ENCODE measurements at regions not wholly inside any gene's neighbourhood (a gene's known extent, or its start where the extent isn't known, plus 50 kb on each side); places are given as distances from the start of the nearest gene placed in this dataset.

DNA sequence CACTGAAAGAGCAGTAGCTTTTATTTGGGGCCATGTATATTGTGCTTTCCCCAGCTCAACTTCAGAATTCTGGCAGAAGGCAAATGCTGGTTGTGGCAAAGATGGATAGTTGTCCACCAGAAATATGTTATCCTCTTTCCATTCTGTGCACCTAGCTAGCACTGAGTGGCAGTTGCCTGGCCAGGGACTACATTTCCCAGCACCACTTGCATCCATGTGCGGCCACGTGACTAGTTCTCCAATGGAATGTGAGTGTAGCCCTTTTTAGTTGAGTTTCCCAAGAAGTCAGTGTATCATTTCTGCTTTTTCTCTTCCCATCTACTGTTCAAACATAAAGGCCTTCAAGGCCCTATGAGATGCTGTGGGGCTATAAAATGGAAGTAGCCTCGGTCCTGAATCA is 354.0 kb upstream of the CLINT1 start:
- no peak for TF ChIP-seq POLR2A (IDR thresholded peaks at IDR 0.05; ENCODE audit: low read depth, low read length)
- no peak for TF ChIP-seq TAF1 (IDR thresholded peaks at IDR 0.05; ENCODE audit: borderline replicate concordance, low read depth, low read length)

All from GM12892 (cell line).